ENCODE measurements at regions not wholly inside any gene's neighbourhood (a gene's known extent, or its start where the extent isn't known, plus 50 kb on each side); places are given as distances from the start of the nearest gene placed in this dataset.
"Not testable (repeated sequence)": the region's sequence is repeated elsewhere in the genome, so short reads cannot be mapped to it uniquely, and the experiment has no call there.

DNA sequence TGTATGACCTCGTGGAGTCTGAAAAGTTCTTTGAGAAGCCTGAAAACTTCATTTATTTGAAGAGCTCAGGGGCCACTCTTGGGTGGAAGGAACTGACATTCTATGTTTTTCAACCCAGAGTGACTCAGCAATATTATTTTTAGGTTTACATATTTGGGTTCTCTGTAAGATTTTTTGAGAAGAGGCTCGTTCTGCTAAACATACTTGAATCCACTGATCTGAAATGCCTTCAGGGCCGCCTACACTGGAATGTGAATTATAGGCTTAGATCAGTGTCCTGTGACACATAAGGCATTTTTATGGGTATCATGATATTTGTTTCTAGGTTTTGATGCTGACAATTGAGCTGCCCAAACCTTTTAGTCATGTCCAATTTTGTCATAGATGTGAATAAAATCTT is 86.2 kb downstream of the PSAT1 start:
- H3K4me3 Mint-ChIP-seq, result no peak overlapping the region
- H3K27ac Mint-ChIP-seq, result no peak overlapping the region
- no peaks in the 10 kb centered on the region for H3K9me3 Mint-ChIP-seq
- H3K27me3 Mint-ChIP-seq, result peaks cover 8% of the 10 kb centered on the region
- ATAC-seq (replicated peaks), result no peak
- no peaks in the 10 kb centered on the region for H3K36me3 Mint-ChIP-seq (ENCODE audit: low read depth)
- H3K4me1 Mint-ChIP-seq, result no peaks in the 10 kb centered on the region

DNA sequence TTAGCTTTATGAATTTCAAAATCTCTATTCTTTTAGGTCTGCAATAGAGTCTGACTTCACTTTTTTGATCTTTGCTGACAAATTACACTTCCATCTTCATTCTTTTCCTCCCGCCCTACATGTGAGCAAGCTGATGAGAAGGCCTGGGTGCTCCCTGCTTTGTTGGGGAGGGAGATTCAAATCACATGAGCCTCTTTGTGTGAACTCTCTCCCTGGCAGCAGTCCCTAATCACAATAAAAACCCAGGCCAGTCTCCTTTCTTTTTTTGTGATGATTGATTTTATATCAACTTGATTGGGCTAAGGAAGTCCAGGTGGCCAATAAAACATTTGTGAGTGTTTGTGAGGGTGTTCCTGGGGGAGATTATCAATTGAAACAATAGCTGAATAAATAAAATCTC is 89.4 kb downstream of the PSAT1 start:
- Mint-ChIP-seq H3K36me3 (ENCODE audit: low read depth) (no peaks in the 10 kb centered on the region), H3K9me3 (no peaks in the 10 kb centered on the region), H3K27me3 (peaks cover 3% of the 10 kb centered on the region), H3K4me3 (no peak overlapping the region), H3K4me1 (no peaks in the 10 kb centered on the region), H3K27ac (no peak overlapping the region)
- ATAC-seq (replicated peaks), result no peak

DNA sequence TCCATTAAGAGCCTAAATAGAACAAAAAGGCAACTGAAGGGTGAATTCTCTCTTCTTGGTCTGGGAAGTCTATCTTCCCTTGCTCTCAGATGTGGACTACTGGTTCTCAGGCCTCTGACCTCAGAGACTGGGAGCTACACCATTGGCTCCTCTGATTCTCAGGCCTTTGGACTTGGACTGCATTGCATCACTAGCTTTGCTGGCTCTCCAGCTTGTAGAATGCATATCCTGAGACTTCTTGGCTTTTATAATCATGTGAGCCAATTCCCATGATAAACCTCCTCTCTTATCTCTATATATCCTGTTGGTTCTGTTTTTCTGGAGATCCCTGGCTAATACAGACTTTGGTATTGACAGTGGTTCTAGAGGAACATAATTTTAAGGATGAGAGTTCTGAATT is 89.8 kb downstream of the PSAT1 start:
- no peak for ATAC-seq (replicated peaks)
- Mint-ChIP-seq H3K4me1 (no peaks in the 10 kb centered on the region), H3K27me3 (peaks cover 3% of the 10 kb centered on the region), H3K9me3 (no peaks in the 10 kb centered on the region), H3K4me3 (no peak overlapping the region), H3K27ac (no peak overlapping the region), H3K36me3 (ENCODE audit: low read depth) (no peaks in the 10 kb centered on the region)

DNA sequence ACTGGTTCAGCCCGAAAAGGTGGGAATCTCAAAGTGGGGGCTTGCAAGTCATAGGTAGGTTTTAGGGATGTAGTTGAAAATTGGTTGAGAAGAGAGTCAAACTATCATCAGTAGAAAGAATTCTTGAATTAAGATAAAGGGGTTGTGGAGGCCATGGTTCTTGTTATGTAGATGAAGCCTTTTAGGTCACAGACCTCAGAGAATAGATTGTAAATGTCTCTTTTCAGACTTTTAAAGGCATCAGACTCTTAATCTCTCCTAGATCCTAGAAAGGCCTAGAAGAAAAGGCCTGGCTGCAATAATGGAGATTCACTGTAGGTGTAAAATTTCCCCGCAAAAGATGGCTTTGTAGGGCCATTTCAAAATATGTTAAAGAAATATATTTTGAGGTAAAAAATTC is 96.4 kb downstream of the PSAT1 start:
- Mint-ChIP-seq H3K36me3 (ENCODE audit: low read depth) (no peaks in the 10 kb centered on the region), H3K4me3 (no peak overlapping the region), H3K27ac (no peak overlapping the region), H3K4me1 (no peaks in the 10 kb centered on the region), H3K9me3 (peaks cover 4% of the 10 kb centered on the region), H3K27me3 (peaks cover 5% of the 10 kb centered on the region)
- no peak for ATAC-seq (replicated peaks)

DNA sequence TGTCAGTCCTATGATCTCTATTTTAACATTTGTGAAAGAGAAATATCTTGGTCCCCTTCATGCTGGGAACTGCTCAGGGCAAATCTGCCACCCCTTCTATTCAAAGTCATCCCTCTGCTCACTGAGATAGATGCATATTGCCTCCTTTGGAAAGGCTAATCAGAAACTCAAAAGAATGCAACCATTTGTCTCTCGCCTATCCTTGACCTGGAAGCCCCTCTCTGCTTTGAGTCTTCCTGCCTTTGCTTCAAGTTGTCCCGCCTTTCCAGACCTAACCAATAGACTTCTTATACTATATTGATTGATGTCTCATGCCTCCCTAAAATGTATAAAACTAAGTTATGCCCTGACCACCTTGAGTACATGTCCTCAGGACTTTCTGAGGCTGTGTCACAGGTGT is 97.0 kb downstream of the PSAT1 start:
- Mint-ChIP-seq H3K27me3 (peaks cover 9% of the 10 kb centered on the region), H3K4me1 (no peaks in the 10 kb centered on the region), H3K9me3 (peaks cover 4% of the 10 kb centered on the region), H3K27ac (no peak overlapping the region), H3K4me3 (no peak overlapping the region), H3K36me3 (ENCODE audit: low read depth) (no peaks in the 10 kb centered on the region)
- ATAC-seq (replicated peaks), result no peak

DNA sequence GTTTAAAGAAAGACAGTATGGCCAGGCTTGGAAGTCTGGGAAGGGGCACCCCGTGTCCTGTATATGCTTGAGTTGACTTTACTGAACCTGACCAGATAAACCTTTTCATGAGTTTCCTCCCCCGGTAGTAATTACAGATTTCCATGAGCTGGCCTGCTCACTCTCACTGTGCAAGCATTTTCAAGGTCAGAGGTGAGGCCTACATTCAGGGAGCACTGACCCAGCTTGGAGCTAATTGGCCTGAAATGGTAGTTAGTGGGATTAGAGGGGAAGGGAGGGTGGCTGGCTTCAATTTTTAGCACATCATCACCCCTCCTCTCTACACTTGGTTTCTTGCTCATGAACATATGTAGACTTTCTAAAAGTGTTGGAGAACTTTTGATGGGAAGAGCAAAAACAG is 99.2 kb downstream of the PSAT1 start:
- Mint-ChIP-seq H3K27me3 (peaks cover 9% of the 10 kb centered on the region), H3K27ac (no peak overlapping the region), H3K4me1 (no peaks in the 10 kb centered on the region), H3K4me3 (no peak overlapping the region), H3K9me3 (peaks cover 4% of the 10 kb centered on the region), H3K36me3 (ENCODE audit: low read depth) (no peaks in the 10 kb centered on the region)
- ATAC-seq (replicated peaks), result no peak

DNA sequence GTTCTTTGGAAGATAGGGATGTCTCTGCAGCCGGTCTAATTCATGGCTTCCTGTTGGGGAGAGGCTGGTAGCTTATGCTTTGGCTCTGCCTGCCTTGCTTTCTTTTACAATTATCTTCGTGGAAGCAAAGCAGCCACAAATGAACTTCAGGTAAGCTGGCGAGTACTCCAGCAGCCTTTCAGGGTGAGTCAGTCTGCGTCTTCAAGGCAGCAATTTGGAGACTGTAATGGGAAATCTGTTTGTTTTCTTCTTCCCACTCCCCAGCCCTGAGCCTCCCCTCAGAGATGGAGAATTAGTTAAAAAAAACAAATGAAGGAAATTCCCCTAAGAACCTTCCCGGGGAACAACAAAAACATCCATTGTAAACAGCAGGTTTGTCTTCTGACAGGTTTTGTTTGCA is 100.1 kb downstream of the PSAT1 start:
- H3K4me3 Mint-ChIP-seq, result no peak overlapping the region
- peaks cover 9% of the 10 kb centered on the region for H3K27me3 Mint-ChIP-seq
- H3K27ac Mint-ChIP-seq, result no peak overlapping the region
- no peak for ATAC-seq (replicated peaks)
- H3K4me1 Mint-ChIP-seq, result no peaks in the 10 kb centered on the region
- no peaks in the 10 kb centered on the region for H3K36me3 Mint-ChIP-seq (ENCODE audit: low read depth)
- peaks cover 4% of the 10 kb centered on the region for H3K9me3 Mint-ChIP-seq

DNA sequence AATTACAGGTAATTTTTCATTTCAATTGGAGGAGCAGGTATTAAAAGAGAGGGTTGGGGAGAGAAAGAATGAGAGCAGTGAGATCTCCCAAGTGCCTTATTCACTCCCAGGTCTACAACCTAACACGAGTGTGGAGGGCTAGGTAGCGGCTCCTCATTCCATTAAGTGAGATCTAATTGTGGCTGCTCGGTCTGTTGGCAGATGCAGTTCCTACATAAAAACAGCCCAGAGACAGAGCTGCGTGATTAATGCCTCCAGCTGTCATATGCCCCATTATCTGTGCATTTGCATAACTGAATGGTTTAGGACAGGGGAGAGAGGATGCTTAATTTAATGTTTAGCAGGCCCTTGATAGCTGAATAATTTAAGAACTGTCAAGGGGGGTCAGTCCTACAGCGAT is 100.5 kb downstream of the PSAT1 start:
- Mint-ChIP-seq H3K4me3 (no peak overlapping the region), H3K27me3 (peaks cover 9% of the 10 kb centered on the region), H3K36me3 (ENCODE audit: low read depth) (no peaks in the 10 kb centered on the region), H3K27ac (no peak overlapping the region), H3K9me3 (peaks cover 4% of the 10 kb centered on the region), H3K4me1 (no peaks in the 10 kb centered on the region)
- ATAC-seq (replicated peaks), result no peak

DNA sequence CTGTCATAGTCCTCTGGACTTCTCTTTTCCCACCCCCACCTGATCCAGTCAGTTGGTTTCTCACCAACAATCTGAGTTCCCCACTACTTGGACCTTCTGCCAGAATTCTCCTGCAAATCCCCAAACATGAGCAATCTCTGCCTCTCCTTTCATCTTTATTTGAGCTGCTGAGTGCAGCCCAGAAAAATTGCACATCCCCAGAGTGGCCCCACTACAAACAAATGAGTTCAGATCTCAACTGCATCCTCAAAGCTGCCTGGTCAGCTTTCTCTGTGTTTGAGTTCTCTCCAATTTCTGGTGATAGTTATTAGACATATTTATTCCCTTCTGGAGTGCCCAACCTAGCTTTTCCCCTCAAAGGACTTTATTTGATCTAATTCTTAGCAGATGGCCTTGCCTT is 102.2 kb downstream of the PSAT1 start:
- Mint-ChIP-seq H3K4me3 (no peak overlapping the region), H3K36me3 (ENCODE audit: low read depth) (no peaks in the 10 kb centered on the region), H3K27me3 (peaks cover 9% of the 10 kb centered on the region), H3K4me1 (no peaks in the 10 kb centered on the region), H3K9me3 (peaks cover 4% of the 10 kb centered on the region), H3K27ac (no peak overlapping the region)
- no peak for ATAC-seq (replicated peaks)

DNA sequence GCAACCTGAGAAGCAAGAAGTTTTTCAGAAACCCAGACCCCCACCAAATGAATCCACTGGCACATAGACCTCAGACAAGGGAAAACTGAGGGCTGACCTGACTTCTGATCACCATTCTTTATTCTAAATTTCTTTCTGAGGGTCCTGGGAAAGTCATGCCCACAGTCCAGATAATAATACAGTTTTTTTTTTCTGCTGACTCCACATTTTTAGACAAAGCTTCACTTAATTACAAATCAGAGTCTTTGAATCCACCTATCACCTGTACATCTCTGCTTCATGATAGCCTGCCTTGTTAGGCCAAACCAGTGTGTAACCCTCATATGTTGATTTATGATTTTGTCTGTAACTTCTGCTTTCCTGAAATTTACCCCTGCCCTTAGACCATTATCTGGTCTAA is 103.6 kb downstream of the PSAT1 start:
- Mint-ChIP-seq H3K4me1 (no peaks in the 10 kb centered on the region), H3K27me3 (peaks cover 12% of the 10 kb centered on the region), H3K36me3 (ENCODE audit: low read depth) (no peaks in the 10 kb centered on the region), H3K9me3 (peaks cover 4% of the 10 kb centered on the region), H3K27ac (no peak overlapping the region), H3K4me3 (no peak overlapping the region)
- no peak for ATAC-seq (replicated peaks)

DNA sequence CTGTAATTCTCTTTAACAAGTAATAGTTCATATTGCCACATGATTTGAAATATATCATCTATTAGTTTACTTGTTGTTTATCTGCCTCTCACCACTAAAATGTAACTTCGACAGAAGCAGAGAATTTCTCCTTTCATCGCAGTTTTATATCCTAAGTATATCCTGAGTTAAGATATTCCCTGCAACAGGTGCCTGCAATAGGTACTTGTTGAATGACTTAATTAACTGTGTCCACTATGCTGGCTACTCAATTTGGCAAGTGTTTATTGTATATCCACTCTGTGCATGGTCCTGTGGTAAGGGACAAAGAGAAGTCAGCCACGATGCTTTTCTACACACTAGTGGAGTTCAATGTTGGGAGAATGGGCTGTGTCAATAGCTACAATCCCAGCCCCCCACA is 108.5 kb downstream of the PSAT1 start:
- no peaks in the 10 kb centered on the region for H3K4me1 Mint-ChIP-seq
- no peaks in the 10 kb centered on the region for H3K36me3 Mint-ChIP-seq (ENCODE audit: low read depth)
- peaks cover 14% of the 10 kb centered on the region for H3K27me3 Mint-ChIP-seq
- no peaks in the 10 kb centered on the region for H3K9me3 Mint-ChIP-seq
- H3K4me3 Mint-ChIP-seq, result no peak overlapping the region
- H3K27ac Mint-ChIP-seq, result no peak overlapping the region
- no peak for ATAC-seq (replicated peaks)

DNA sequence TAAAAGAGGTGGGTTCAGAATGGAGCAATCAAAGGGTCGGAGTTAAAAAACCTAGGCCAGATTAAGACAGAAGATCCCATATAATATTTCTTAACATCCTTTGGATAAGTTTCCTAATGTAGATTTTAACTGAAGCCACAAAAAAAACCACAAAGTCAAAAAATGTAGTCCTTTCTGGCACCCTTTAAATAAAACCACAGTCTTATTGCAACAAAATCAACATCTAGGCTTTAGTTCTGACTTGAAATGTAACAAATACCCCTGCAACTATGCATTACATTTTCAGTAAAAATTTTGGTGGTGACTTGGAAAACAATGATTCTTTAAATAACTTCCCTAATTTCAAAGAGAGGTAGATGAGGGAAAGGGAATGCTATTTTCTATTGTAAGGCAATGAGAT is 109.2 kb downstream of the PSAT1 start:
- no peaks in the 10 kb centered on the region for H3K36me3 Mint-ChIP-seq (ENCODE audit: low read depth)
- H3K4me1 Mint-ChIP-seq, result no peaks in the 10 kb centered on the region
- H3K4me3 Mint-ChIP-seq, result no peak overlapping the region
- no peak for ATAC-seq (replicated peaks)
- H3K27ac Mint-ChIP-seq, result no peak overlapping the region
- peaks cover 14% of the 10 kb centered on the region for H3K27me3 Mint-ChIP-seq
- H3K9me3 Mint-ChIP-seq, result no peaks in the 10 kb centered on the region

DNA sequence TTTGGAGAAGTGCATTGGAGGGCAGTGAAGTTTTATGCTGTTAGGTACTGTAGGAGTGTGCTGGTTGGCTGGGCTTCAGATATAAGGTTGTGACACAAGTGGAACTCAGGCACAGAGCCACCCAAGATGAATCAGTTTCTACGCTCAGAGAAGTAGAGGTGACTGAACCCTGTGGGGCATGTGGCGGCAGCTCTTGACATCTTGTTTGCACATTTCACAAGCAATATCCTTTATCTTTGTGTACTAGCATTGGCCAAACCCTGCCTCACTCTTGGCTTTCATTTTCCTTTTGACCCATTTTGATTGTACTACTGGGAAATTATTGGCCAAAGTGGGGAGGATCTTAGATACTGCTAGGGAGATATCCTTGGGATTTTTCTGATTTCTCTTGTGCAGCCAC is 110.0 kb downstream of the PSAT1 start:
- Mint-ChIP-seq H3K4me3 (no peak overlapping the region), H3K4me1 (no peaks in the 10 kb centered on the region)
- no peak for ATAC-seq (replicated peaks)

DNA sequence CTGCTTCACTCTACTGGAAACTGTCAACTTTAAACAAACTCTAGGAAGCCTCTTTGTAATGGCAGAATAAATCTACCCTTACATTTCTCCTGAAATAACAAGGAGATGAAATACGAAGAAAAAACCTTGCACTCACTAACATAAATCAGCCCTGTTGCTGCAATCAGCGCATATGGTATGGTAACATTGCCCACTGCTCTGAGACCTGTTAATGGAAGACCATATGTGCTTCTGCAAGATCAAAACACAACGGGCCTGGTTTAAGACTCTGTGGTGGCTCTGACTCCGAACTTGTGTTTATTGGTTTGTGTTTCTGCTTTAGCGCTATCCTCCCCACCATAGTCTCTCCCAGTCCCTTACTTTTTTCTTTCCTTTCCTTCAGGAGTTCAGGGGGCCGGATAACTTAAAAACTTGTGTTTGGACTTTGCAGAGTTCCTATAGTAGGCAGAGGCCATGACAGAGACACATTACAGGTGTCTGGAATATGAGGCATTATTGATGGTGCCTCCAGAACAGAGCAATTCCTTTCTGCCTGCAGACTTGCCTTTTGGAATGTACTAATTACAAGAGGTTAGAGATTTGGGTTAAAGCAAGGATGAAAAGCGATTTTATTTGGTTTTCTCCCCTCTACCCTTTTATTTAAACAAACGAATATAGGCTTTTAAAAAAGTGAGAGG is 110.8 kb downstream of the PSAT1 start:
- H3K27me3 Mint-ChIP-seq, result peaks cover 14% of the 10 kb centered on the region
- no peak for ATAC-seq (replicated peaks)
- no peak overlapping the region for H3K4me3 Mint-ChIP-seq

More for the DNA sequence above, 110.0 kb downstream of the PSAT1 start:
- H3K27me3 Mint-ChIP-seq, result peaks cover 14% of the 10 kb centered on the region
- no peaks in the 10 kb centered on the region for H3K36me3 Mint-ChIP-seq (ENCODE audit: low read depth)
- H3K9me3 Mint-ChIP-seq, result no peaks in the 10 kb centered on the region
- H3K27ac Mint-ChIP-seq, result no peak overlapping the region

DNA sequence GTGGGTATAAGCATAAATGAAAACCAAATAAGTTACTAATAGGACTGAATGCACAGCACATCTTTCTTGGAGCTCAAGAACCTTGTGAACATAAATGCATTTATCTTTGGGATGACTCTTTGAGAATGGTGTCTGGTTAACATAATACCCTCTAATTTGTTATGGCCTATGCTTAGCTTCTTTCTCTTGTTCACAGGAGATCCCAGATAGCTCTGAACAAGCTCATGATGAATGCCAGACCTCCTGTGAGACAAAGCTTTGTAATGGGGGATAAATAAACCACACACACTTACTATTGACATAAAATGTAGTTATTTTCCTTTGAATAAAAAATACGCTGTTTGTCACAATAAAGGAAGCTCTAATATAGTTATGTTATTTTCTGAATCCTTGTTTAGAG is 111.5 kb downstream of the PSAT1 start:
- ATAC-seq (replicated peaks), result no peak
- H3K36me3 Mint-ChIP-seq (ENCODE audit: low read depth), result no peaks in the 10 kb centered on the region
- H3K4me3 Mint-ChIP-seq, result no peak overlapping the region
- no peaks in the 10 kb centered on the region for H3K9me3 Mint-ChIP-seq
- no peak overlapping the region for H3K27ac Mint-ChIP-seq
- no peaks in the 10 kb centered on the region for H3K4me1 Mint-ChIP-seq
- H3K27me3 Mint-ChIP-seq, result peaks cover 14% of the 10 kb centered on the region

More for the DNA sequence above, 110.8 kb downstream of the PSAT1 start:
- Mint-ChIP-seq H3K9me3 (no peaks in the 10 kb centered on the region), H3K36me3 (ENCODE audit: low read depth) (no peaks in the 10 kb centered on the region), H3K4me1 (no peaks in the 10 kb centered on the region), H3K27ac (no peak overlapping the region)

DNA sequence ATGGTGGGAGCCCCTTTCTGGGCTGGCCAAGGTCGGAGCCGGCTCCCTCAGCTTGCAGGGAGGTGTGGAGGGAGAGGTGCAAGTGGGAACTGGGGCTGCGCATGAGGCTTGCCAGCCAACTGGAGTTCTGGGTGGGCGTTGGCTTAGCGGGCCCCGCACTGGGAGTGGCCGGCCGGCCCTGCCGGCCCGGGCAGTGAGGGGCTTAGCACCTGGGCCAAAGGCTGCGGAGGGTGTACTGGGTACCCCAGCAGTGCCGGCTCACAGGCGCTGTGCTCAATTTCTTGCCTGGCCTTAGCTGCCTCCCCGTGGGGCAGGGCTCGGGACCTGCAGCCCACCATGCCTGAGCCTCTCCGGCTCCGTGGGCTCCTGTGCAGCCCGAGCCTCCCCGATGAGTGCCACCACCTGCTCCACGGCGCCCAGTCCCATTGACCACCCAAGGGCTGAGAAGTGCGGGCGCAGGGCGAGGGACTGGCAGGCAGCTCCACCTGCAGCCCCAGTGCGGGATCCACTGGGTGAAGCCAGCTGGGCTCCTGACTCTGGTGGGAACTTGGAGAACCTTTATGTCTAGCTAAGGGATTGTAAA is 113.1 kb downstream of the PSAT1 start:
- not testable (repeated sequence) for H3K4me1 Mint-ChIP-seq; H3K9me3 Mint-ChIP-seq; H3K36me3 Mint-ChIP-seq (ENCODE audit: low read depth); H3K4me3 Mint-ChIP-seq; H3K27ac Mint-ChIP-seq; ATAC-seq (replicated peaks)
- H3K27me3 Mint-ChIP-seq, result peaks cover 14% of the 10 kb centered on the region
